ENCODE measurements at regions not wholly inside any gene's neighbourhood (a gene's known extent, or its start where the extent isn't known, plus 50 kb on each side); places are given as distances from the start of the nearest gene placed in this dataset.
"Not testable (repeated sequence)": the region's sequence is repeated elsewhere in the genome, so short reads cannot be mapped to it uniquely, and the experiment has no call there.

DNA sequence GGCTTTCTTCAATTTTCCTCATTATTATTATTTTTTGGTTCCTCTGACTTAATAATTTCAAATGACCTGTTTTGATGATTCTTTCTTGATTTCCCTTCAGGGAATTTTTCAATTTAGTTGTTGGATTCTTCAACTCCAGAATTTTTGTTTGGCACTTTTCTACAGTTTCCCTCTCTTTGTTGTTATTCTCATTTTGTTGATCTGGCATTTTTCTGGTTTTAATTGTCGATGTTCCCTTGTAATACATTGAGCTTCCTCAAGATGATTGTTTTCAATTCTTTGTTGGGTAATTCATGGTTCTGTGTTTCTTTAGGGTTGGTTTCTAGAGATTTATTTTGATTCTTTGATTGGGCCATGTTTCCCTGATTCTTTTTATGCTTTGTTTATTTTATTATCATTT lies 67.8 kb upstream of the DNAJC1 start:
- DNase-seq = no peak

DNA sequence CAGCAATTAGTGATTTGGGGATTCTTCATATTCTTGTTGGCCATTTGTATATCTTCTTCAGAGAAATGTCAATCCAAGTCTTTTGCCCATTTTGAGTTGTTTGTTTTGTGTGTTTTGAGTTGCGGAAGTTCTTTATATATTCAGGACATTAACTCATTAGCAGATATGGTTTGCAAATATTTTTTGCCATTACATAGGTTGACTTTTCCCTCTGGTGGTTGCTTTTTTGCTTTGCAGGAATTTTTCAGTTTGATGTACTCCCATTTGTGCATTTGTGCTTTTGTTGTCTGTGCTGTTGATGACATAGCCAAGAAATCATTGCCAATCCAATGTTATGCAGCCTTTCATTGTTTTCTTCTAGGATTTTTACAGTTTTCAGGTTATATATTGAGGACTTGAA lies 63.6 kb upstream of the DNAJC1 start:
- DNase-seq = no peak

DNA sequence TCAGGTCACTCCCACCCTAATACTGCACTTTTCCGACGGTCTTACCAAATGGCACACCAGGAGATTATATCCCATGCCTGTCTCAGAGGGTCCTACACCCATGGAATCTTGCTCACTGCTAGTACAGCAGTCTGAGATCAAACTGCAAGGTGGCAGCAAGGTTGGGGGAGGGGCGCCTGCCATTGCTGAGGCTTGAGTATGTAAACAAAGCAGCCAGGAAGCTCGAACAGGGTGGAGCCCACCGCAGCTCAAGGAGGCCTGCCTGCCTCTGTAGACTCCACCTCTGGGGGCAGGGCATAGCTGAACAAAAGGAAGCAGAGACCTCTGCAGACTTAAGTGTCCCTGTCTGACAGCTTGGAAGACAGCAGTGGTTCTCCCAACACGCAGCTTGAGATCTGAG lies 57.5 kb upstream of the DNAJC1 start:
- not testable (repeated sequence) for DNase-seq

DNA sequence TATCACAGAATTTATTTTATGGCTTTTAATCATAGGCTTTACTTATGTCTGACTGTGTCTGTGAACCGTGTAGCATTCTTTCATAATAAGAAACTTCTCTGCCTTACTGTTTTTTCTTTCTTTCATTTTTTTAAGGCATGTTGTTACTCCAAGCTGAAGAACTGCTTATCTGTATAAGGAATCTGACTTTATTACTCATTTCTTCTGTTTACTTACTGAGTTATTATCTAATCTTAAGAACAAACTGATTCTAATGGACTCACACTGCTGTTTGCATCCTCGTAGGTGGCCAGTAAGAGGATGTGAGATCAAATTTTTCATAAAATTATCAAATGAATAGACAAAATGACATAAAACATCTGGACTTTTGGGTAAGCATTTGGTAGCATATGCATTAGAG lies 54.7 kb upstream of the DNAJC1 start:
- DNase-seq = no peak

DNA sequence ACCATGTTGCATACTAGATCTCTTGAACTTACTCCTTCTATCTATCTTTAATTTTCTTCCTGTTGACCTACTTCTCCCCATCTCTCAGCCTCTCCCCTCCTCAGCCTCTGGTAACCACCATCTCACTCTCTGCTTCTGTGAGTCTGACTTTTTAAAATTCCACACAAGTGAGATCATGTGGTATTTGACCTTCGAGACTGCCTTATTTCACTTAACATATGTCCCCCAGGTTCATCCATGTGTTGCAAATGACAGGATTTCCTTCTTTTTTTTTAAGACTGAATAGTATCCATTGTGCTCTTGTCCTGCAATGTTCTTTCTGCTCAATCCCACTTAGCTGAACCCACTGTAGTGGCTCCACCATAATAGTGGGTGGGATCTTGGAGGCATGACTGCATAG lies 51.4 kb upstream of the DNAJC1 start:
- no peak for DNase-seq

Data from SHP77 (cell line).